GM18511 (cell line): ENCODE measurements at regions not wholly inside any gene's neighbourhood (a gene's known extent, or its start where the extent isn't known, plus 50 kb on each side); places are given as distances from the start of the nearest gene placed in this dataset.

Experiments used
- ATAC-seq: cut with Tn5 transposase; IDR thresholded peaks from one replicate; pipeline ENCODE4 v1.9.1; 2021; ENCODE audit warnings: mild to moderate bottlenecking, moderate library complexity; ENCODE audit not compliant: unreplicated experiment

GRCh38 chr20:1798982-1799381 is 96.2 kb upstream of the SIRPA start:
- ATAC-seq: no peak

GRCh38 chr20:1793821-1794220 is 101.4 kb upstream of the SIRPA start:
- no peak for ATAC-seq

GRCh38 chr20:1792274-1792673 is 102.9 kb upstream of the SIRPA start:
- no peak for ATAC-seq

- no peak for ATAC-seq
Measured at GRCh38 chr20:1790386-1790785, 104.8 kb upstream of the SIRPA start.

- ATAC-seq: no peak
Measured at GRCh38 chr20:1788044-1788443, 107.2 kb upstream of the SIRPA start.

GRCh38 chr20:1786486-1786885 is 108.7 kb upstream of the SIRPA start:
- no peak for ATAC-seq

GRCh38 chr20:1784586-1784985 is 110.6 kb upstream of the SIRPA start:
- no peak for ATAC-seq

- ATAC-seq: no peak
Measured at GRCh38 chr20:1783245-1783644, 112.0 kb upstream of the SIRPA start.

GRCh38 chr20:1782181-1782580 is 113.0 kb upstream of the SIRPA start:
- no peak for ATAC-seq

GRCh38 chr20:1779567-1779966 is 115.6 kb upstream of the SIRPA start:
- ATAC-seq: no peak

- ATAC-seq: no peak
Measured at GRCh38 chr20:1778338-1778737, 116.9 kb upstream of the SIRPA start.

GRCh38 chr20:1777476-1777820 is 117.8 kb upstream of the SIRPA start:
- ATAC-seq: no peak

- peak; percentile 85 for ATAC-seq
Measured at GRCh38 chr20:1776681-1777475, 118.3 kb upstream of the SIRPA start.

- ATAC-seq: no peak
Measured at GRCh38 chr20:1775117-1775516, 117.5 kb upstream of the SIRPG start.

- no peak for ATAC-seq
Measured at GRCh38 chr20:1774479-1774878, 116.9 kb upstream of the SIRPG start.

- ATAC-seq: no peak
Measured at GRCh38 chr20:1773816-1774215, 116.2 kb upstream of the SIRPG start.

GRCh38 chr20:1769491-1769890 is 111.9 kb upstream of the SIRPG start:
- ATAC-seq: no peak

GRCh38 chr20:1766731-1767130 is 109.2 kb upstream of the SIRPG start:
- ATAC-seq: no peak

GRCh38 chr20:1764136-1765033 is 106.8 kb upstream of the SIRPG start:
- peak; percentile 89 for ATAC-seq

GRCh38 chr20:1761598-1761997 is 104.0 kb upstream of the SIRPG start:
- no peak for ATAC-seq

GRCh38 chr20:1761116-1761515 is 103.5 kb upstream of the SIRPG start:
- no peak for ATAC-seq

GRCh38 chr20:1758765-1759164 is 101.2 kb upstream of the SIRPG start:
- ATAC-seq: no peak
